HepG2 (cell line): ENCODE measurements at regions not wholly inside any gene's neighbourhood (a gene's known extent, or its start where the extent isn't known, plus 50 kb on each side); places are given as distances from the start of the nearest gene placed in this dataset.

Source experiments
- AHDC1 ChIP-seq: sonication (generic); formaldehyde crosslinking; IDR thresholded peaks from 2 replicates; pipeline ENCODE4 v1.5.1; 2020; ENCODE audit warnings: mild to moderate bottlenecking, missing genetic modification reagents, borderline replicate concordance
- AKNA ChIP-seq: sonication (generic); formaldehyde crosslinking; IDR thresholded peaks from 2 replicates; pipeline ENCODE4 v1.4.0; 2020; ENCODE audit warnings: missing genetic modification reagents, borderline replicate concordance
- ATF7-NPFF ChIP-seq: sonication (generic); formaldehyde crosslinking; IDR thresholded peaks from 2 replicates; pipeline ENCODE4 v1.8.1; 2023; ENCODE audit warnings: mild to moderate bottlenecking, low read depth, missing genetic modification reagents, moderate library complexity
- HOXD1 ChIP-seq: sonication (generic); formaldehyde crosslinking; IDR thresholded peaks from 2 replicates; pipeline ENCODE4 v1.5.0; 2020; ENCODE audit warnings: missing genetic modification reagents
- IKZF5 ChIP-seq: IDR thresholded peaks from 2 replicates; pipeline ENCODE4 v1.6.1; 2018; ENCODE audit warnings: missing genetic modification reagents, mild to moderate bottlenecking, missing compliant biosample characterization
- JUND ChIP-seq: sonication (generic); formaldehyde crosslinking; IDR thresholded peaks from 2 replicates; pipeline ENCODE4 v1.8.0; 2022; ENCODE audit warnings: mild to moderate bottlenecking, missing genetic modification reagents
- MXD4 ChIP-seq: IDR thresholded peaks from 2 replicates; pipeline ENCODE4 v1.6.1; 2016; ENCODE audit warnings: mild to moderate bottlenecking, missing biosample characterization, missing genetic modification reagents
- RBFOX2 ChIP-seq: fragments of 200-400 bp; formaldehyde crosslinking; IDR thresholded peaks from 2 replicates; pipeline ENCODE4 v1.6.1; 2017; ENCODE audit warnings: low read depth, mild to moderate bottlenecking, low read length
- RFXANK ChIP-seq: IDR thresholded peaks from 2 replicates; pipeline ENCODE4 v1.6.1; 2016
- SCMH1 ChIP-seq: sonication (generic); formaldehyde crosslinking; IDR thresholded peaks from 2 replicates; pipeline ENCODE4 v1.9.0; 2021; ENCODE audit warnings: missing genetic modification reagents, mild to moderate bottlenecking, borderline replicate concordance
- SRSF1 ChIP-seq: fragments of 200-400 bp; formaldehyde crosslinking; optimal IDR thresholded peaks from 2 replicates; pipeline ENCODE3; 2017; ENCODE audit warnings: mild to moderate bottlenecking, low read depth, low read length, moderate library complexity
- TP53 ChIP-seq: sonication (generic); formaldehyde crosslinking; conservative IDR thresholded peaks from 2 replicates; pipeline ENCODE4 v1.4.0; 2020; ENCODE audit warnings: missing genetic modification reagents
- ZBTB34 ChIP-seq: sonication (generic); formaldehyde crosslinking; IDR thresholded peaks from 2 replicates; pipeline ENCODE4 v1.8.0; 2022; ENCODE audit warnings: mild to moderate bottlenecking, missing genetic modification reagents
- ZNF383 ChIP-seq: sonication (generic); formaldehyde crosslinking; IDR thresholded peaks from 2 replicates; pipeline ENCODE4 v1.4.0; 2020; ENCODE audit warnings: missing genetic modification reagents, mild to moderate bottlenecking, borderline replicate concordance
- ZNF773 ChIP-seq: sonication (generic); formaldehyde crosslinking; IDR thresholded peaks from 2 replicates; pipeline ENCODE4 v1.4.0; 2020; ENCODE audit warnings: missing genetic modification reagents, borderline replicate concordance
- ZSCAN25 ChIP-seq: sonication (generic); formaldehyde crosslinking; IDR thresholded peaks from 2 replicates; pipeline ENCODE4 v1.8.0; 2022; ENCODE audit warnings: mild to moderate bottlenecking, missing genetic modification reagents

GRCh38 chr9:91060520-91061343 lies 259.1 kb downstream of the SYK start (continued):
- TF ChIP-seq AKNA (CRISPR knock-in tag) (no peak), MXD4 (peak; percentile 48; the same call in 1 of the 2 replicates), ZBTB34 (no peak), SCMH1 (no peak), AHDC1 (CRISPR knock-in tag) (peak; percentile 81; the same call in 1 of the 2 replicates), RBFOX2 (no peak), HOXD1 (CRISPR knock-in tag) (no peak), ZSCAN25 (no peak; the same call in 1 of the 2 replicates), ZNF383 (CRISPR knock-in tag) (no peak), IKZF5 (CRISPR knock-in tag) (peak; percentile 34; the same call in 1 of the 2 replicates), ATF7-NPFF (CRISPR knock-in tag) (no peak), RFXANK (no peak), JUND (peak; percentile 61; the same call in 1 of the 2 replicates), ZNF773 (CRISPR knock-in tag) (no peak), SRSF1 (no peak), TP53 (CRISPR knock-in tag) (no peak)
